HEK293 (cell line): ENCODE measurements at regions not wholly inside any gene's neighbourhood (a gene's known extent, or its start where the extent isn't known, plus 50 kb on each side); places are given as distances from the start of the nearest gene placed in this dataset.

Experiments used
- SP3 ChIP-seq: fragments of 450-650 bp; formaldehyde crosslinking; IDR thresholded peaks from 2 replicates; pipeline ENCODE4 v1.5.1; 2016; ENCODE audit warnings: missing biosample characterization, missing genetic modification characterization
- YY2 ChIP-seq: fragments of 450-650 bp; formaldehyde crosslinking; IDR thresholded peaks from 2 replicates; pipeline ENCODE4 v1.5.1; 2016; ENCODE audit warnings: missing biosample characterization, missing genetic modification characterization
- ZNF654 ChIP-seq: fragments of 450-650 bp; formaldehyde crosslinking; IDR thresholded peaks from 2 replicates; pipeline ENCODE4 v1.5.1; 2016; ENCODE audit warnings: low read depth, missing biosample characterization, missing genetic modification characterization
- TF ChIP-seq, protein P1 (sequence below): fragments of 450-650 bp; formaldehyde crosslinking; IDR thresholded peaks from 2 replicates; pipeline ENCODE4 v1.5.1; 2016; ENCODE audit warnings: missing biosample characterization, missing genetic modification characterization, low read depth
- TF ChIP-seq, protein P2 (sequence below): fragments of 450-650 bp; formaldehyde crosslinking; IDR thresholded peaks from 2 replicates; pipeline ENCODE4 v1.5.1; 2016; ENCODE audit warnings: missing biosample characterization, missing genetic modification characterization

DNA sequence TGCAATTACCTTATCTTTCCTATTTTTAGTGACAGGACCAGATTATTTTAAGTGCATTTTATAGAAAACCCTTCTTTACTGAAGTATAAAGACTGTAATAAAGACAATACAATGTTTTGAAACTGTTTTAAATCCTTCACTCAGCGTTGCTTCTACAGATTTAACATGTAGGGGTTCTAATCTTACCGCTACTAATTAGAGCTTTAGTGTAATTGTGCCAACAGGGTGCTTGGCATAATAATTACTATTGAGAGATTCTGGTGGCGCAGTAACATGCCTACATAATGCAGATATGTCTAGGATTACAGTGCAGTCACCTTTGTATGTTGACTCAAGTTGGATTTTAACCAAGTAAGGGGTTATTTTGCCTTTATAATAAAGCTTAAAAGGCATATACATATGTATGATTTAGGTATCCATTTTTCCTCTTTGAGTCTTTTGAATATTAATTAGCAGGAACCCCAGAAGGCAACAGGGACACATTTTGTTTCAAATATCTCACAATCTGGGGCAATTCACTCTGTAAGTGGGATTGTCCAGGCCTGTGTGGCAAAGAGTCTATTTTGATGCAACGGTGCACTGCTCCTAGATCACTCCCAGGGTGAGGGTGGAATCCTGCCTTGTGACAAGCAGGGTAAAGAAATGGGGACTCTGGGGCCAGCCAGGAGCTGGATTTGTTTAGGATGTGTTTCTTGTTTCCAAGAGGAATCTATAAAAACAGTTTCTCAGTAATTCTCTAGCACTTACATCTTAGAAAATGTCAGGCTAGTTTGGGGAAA is 604.7 kb upstream of the SALL1 start:
- TF ChIP-seq, protein P1, sequence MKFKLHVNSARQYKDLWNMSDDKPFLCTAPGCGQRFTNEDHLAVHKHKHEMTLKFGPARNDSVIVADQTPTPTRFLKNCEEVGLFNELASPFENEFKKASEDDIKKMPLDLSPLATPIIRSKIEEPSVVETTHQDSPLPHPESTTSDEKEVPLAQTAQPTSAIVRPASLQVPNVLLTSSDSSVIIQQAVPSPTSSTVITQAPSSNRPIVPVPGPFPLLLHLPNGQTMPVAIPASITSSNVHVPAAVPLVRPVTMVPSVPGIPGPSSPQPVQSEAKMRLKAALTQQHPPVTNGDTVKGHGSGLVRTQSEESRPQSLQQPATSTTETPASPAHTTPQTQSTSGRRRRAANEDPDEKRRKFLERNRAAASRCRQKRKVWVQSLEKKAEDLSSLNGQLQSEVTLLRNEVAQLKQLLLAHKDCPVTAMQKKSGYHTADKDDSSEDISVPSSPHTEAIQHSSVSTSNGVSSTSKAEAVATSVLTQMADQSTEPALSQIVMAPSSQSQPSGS (tag by site-specific recombination) = no peak
- TF ChIP-seq, protein P2, sequence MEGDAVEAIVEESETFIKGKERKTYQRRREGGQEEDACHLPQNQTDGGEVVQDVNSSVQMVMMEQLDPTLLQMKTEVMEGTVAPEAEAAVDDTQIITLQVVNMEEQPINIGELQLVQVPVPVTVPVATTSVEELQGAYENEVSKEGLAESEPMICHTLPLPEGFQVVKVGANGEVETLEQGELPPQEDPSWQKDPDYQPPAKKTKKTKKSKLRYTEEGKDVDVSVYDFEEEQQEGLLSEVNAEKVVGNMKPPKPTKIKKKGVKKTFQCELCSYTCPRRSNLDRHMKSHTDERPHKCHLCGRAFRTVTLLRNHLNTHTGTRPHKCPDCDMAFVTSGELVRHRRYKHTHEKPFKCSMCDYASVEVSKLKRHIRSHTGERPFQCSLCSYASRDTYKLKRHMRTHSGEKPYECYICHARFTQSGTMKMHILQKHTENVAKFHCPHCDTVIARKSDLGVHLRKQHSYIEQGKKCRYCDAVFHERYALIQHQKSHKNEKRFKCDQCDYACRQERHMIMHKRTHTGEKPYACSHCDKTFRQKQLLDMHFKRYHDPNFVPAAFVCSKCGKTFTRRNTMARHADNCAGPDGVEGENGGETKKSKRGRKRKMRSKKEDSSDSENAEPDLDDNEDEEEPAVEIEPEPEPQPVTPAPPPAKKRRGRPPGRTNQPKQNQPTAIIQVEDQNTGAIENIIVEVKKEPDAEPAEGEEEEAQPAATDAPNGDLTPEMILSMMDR (tag by site-specific recombination) = no peak
- TF ChIP-seq YY2 (tag by site-specific recombination) (no peak), SP3 (tag by site-specific recombination) (no peak), ZNF654 (tag by site-specific recombination) (no peak)
